ENCODE measurements at regions not wholly inside any gene's neighbourhood (a gene's known extent, or its start where the extent isn't known, plus 50 kb on each side); places are given as distances from the start of the nearest gene placed in this dataset.
"Not testable (repeated sequence)": the region's sequence is repeated elsewhere in the genome, so short reads cannot be mapped to it uniquely, and the experiment has no call there.

DNA sequence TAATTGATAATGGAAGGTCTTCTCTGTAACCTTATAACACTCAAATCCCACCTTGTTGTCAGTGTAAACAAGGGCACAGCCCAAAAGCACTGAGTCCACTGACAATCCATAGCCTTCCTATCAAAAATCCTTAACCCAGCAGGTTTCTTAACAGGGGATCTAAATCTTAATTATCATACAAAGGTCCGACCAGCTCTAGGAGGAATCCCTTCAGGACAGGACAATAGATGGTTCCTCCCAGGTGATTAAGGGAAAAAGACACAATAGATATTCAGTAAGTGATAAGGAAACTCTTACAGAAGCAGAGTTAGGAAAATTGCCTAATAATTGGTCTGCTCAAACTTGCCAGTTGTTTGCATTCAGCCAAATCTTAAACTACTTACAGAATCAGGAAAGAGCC, 951.9 kb upstream of the CTNND2 start:
- H3K4me1 ChIP-seq (ENCODE audit: control insufficient read depth, insufficient read depth, low read length); H3K27ac ChIP-seq (ENCODE audit: extremely low read depth, low read depth, low read length); H3K36me3 ChIP-seq (ENCODE audit: control insufficient read depth in 2 of 2, insufficient read depth in 1 of 2, low read length in 2 of 2); H3K9me3 ChIP-seq (ENCODE audit: control insufficient read depth, insufficient read depth, low read depth, low read length); H3K4me3 ChIP-seq (ENCODE audit: low read depth, low read length); CTCF ChIA-PET; POLR2A ChIA-PET: not testable (repeated sequence)

DNA sequence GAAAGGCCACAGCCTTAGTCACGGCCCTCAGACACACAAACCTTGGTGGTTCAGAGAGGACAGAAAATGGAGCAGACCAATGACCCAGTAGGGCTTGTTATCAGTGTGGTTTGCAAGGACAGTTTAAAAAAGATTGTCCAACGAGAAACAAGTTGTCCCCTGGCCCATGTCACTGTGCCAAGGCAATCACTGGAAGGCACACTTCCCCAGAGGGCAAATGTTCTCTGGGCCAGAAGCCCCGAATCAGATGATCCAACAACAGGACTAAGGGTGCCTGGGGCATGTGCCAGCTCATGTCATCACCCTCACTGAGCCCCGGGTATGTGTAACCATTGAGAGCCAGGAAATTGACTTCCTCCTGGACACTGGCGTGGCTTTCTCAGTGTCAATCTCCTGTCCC, 950.1 kb upstream of the CTNND2 start:
- ChIA-PET POLR2A (no interaction called here), CTCF (no interaction called here)
- no peaks in the 10 kb centered on the region for H3K36me3 ChIP-seq (ENCODE audit: control insufficient read depth in 2 of 2, insufficient read depth in 1 of 2, low read length in 2 of 2)
- H3K4me3 ChIP-seq (ENCODE audit: low read depth, low read length): no peak overlapping the region
- TF ChIP-seq ZNF510 (tag by site-specific recombination; IDR thresholded peaks at IDR 0.05; ENCODE audit: insufficient replicate concordance) (no peak), IKZF3 (tag by site-specific recombination; IDR thresholded peaks at IDR 0.05) (no peak), MYNN (tag by site-specific recombination; IDR thresholded peaks at IDR 0.05; ENCODE audit: borderline replicate concordance) (no peak), ZNF302 (tag by site-specific recombination; IDR thresholded peaks at IDR 0.05; ENCODE audit: low read depth) (no peak)
- no peaks in the 10 kb centered on the region for H3K4me1 ChIP-seq (ENCODE audit: control insufficient read depth, insufficient read depth, low read length)
- H3K9me3 ChIP-seq (ENCODE audit: control insufficient read depth, insufficient read depth, low read depth, low read length): no peaks in the 10 kb centered on the region
- no peak overlapping the region for H3K27ac ChIP-seq (ENCODE audit: extremely low read depth, low read depth, low read length)

DNA sequence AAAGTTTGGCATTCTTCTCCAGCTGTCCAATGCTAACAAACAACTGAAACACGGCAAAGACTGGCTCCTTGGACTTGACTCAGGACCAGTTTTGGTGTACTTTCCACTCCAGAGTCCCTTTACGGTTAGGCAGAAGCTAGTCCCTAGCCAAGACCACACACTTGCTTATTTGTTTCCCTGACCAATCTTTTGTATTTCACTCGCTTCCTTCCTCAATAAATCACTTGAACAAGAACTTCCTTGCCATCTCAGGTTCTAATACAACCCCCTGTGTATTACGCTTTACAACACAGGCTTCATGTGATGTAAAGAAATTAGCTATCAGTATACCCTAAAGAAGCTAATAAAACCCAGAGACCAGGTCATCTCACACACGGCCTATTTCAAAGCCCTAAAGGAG, 947.5 kb upstream of the CTNND2 start:
- no peak for TF ChIP-seq KLF1 (tag by site-specific recombination; IDR thresholded peaks at IDR 0.05)
- Histone ChIP-seq H3K4me3 (ENCODE audit: low read depth, low read length) (no peak overlapping the region), H3K9me3 (ENCODE audit: control insufficient read depth, insufficient read depth, low read depth, low read length) (no peaks in the 10 kb centered on the region), H3K36me3 (ENCODE audit: control insufficient read depth in 2 of 2, insufficient read depth in 1 of 2, low read length in 2 of 2) (no peaks in the 10 kb centered on the region), H3K27ac (ENCODE audit: extremely low read depth, low read depth, low read length) (no peak overlapping the region), H3K4me1 (ENCODE audit: control insufficient read depth, insufficient read depth, low read length) (no peaks in the 10 kb centered on the region)
- ChIA-PET CTCF (no interaction called here), POLR2A (no interaction called here)

DNA sequence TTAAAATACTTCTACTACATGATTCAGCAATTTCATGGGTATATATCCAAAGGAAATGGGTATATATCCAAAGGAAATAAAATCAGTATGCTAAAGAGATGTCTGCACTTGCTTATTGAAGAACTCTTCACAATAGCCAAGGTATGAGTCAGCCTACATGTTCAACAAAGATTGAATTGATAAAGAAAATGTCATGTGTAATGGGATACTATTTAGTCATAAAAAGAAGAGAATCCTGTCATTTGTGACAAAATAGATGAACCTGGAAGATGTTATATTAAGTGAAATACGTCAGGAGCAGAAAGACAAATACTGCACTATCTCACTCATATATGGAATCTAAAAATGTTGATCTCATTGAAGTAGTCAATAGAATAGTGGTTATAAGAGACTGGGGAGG, 944.5 kb upstream of the CTNND2 start:
- POLR2A ChIA-PET: no interaction called here
- H3K4me1 ChIP-seq (ENCODE audit: control insufficient read depth, insufficient read depth, low read length): no peaks in the 10 kb centered on the region
- no peaks in the 10 kb centered on the region for H3K36me3 ChIP-seq (ENCODE audit: control insufficient read depth in 2 of 2, insufficient read depth in 1 of 2, low read length in 2 of 2)
- TF ChIP-seq, protein P1, sequence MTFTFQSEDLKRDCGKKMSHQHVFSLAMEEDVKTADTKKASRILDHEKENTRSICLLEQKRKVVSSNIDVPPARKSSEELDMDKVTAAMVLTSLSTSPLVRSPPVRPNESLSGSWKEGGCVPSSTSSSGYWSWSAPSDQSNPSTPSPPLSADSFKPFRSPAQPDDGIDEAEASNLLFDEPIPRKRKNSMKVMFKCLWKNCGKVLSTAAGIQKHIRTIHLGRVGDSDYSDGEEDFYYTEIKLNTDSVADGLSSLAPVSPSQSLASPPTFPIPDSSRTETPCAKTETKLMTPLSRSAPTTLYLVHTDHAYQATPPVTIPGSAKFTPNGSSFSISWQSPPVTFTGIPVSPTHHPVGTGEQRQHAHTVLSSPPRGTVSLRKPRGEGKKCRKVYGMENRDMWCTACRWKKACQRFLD (tag by site-specific recombination; IDR thresholded peaks at IDR 0.05): no peak
- TF ChIP-seq, protein P2, sequence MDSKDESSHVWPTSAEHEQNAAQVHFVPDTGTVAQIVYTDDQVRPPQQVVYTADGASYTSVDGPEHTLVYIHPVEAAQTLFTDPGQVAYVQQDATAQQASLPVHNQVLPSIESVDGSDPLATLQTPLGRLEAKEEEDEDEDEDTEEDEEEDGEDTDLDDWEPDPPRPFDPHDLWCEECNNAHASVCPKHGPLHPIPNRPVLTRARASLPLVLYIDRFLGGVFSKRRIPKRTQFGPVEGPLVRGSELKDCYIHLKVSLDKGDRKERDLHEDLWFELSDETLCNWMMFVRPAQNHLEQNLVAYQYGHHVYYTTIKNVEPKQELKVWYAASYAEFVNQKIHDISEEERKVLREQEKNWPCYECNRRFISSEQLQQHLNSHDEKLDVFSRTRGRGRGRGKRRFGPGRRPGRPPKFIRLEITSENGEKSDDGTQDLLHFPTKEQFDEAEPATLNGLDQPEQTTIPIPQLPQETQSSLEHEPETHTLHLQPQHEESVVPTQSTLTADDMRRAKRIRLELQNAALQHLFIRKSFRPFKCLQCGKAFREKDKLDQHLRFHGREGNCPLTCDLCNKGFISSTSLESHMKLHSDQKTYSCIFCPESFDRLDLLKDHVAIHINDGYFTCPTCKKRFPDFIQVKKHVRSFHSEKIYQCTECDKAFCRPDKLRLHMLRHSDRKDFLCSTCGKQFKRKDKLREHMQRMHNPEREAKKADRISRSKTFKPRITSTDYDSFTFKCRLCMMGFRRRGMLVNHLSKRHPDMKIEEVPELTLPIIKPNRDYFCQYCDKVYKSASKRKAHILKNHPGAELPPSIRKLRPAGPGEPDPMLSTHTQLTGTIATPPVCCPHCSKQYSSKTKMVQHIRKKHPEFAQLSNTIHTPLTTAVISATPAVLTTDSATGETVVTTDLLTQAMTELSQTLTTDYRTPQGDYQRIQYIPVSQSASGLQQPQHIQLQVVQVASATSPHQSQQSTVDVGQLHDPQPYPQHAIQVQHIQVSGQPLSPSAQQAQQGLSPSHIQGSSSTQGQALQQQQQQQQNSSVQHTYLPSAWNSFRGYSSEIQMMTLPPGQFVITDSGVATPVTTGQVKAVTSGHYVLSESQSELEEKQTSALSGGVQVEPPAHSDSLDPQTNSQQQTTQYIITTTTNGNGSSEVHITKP (tag by site-specific recombination; IDR thresholded peaks at IDR 0.05): no peak
- no peak for TF ChIP-seq HOXC10 (CRISPR knock-in tag; IDR thresholded peaks at IDR 0.05)
- TF ChIP-seq ZNF132 (tag by site-specific recombination; IDR thresholded peaks at IDR 0.05; ENCODE audit: borderline replicate concordance): no peak
- TF ChIP-seq ZBTB7A (tag by site-specific recombination; IDR thresholded peaks at IDR 0.05; ENCODE audit: low read depth): no peak
- no peak for TF ChIP-seq ZNF248 (tag by site-specific recombination; IDR thresholded peaks at IDR 0.05)
- CTCF ChIA-PET: no interaction called here
- H3K27ac ChIP-seq (ENCODE audit: extremely low read depth, low read depth, low read length): no peak overlapping the region
- no peaks in the 10 kb centered on the region for H3K9me3 ChIP-seq (ENCODE audit: control insufficient read depth, insufficient read depth, low read depth, low read length)
- no peak overlapping the region for H3K4me3 ChIP-seq (ENCODE audit: low read depth, low read length)
